ENCODE measurements at regions not wholly inside any gene's neighbourhood (a gene's known extent, or its start where the extent isn't known, plus 50 kb on each side); places are given as distances from the start of the nearest gene placed in this dataset.

DNA sequence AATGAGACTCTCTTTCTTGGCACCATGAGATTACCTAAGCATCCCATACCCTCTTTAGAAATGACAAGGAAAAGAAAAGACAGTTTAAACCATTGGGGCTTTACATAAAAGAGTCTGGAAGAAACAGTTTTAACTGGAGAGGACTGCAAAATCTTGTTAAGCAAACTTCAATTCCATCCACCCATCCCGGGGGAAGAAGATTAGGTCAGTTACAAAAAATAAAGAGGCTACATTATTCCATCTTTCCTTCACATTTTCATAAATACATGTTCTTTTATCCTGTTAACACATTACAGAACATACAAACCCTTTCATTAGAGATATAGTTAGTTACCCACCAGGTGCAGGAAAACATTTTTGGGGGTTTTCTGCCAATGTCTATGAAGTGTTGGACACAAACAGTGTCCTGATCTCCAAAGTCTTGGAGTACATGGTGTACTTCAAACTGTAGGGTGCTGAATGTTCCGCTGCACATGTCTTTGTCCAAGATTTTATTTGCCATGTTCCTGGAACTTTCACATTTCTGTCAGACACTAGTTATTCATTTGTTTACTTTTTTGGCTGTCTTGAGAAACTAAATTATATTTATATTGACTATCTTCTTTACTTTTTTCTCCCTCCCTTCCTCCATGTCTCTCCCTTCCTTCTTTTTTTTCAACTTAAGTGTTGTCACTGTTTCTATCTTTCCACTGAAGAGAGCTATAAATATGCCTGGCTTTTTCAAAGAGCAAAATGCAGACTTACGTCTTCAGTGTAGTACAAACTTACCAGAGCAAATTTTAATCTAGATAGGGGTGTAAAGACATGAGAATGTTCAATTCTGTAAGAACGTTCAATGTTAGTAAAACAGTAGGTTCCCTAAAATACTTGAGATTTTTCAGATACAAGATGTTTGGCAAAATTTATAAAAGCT is 410.9 kb upstream of the PRR16 start:
- no peak for DNase-seq (ENCODE audit: low read depth)
- TF ChIP-seq, protein P1, sequence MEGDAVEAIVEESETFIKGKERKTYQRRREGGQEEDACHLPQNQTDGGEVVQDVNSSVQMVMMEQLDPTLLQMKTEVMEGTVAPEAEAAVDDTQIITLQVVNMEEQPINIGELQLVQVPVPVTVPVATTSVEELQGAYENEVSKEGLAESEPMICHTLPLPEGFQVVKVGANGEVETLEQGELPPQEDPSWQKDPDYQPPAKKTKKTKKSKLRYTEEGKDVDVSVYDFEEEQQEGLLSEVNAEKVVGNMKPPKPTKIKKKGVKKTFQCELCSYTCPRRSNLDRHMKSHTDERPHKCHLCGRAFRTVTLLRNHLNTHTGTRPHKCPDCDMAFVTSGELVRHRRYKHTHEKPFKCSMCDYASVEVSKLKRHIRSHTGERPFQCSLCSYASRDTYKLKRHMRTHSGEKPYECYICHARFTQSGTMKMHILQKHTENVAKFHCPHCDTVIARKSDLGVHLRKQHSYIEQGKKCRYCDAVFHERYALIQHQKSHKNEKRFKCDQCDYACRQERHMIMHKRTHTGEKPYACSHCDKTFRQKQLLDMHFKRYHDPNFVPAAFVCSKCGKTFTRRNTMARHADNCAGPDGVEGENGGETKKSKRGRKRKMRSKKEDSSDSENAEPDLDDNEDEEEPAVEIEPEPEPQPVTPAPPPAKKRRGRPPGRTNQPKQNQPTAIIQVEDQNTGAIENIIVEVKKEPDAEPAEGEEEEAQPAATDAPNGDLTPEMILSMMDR (IDR thresholded peaks at IDR 0.05; ENCODE audit: control insufficient read depth, insufficient read depth, low read depth, low read length, missing control alignments): no peak
- no peak overlapping the region for H3K4me3 ChIP-seq (ENCODE audit: control insufficient read depth, low read depth, low read length)

DNA sequence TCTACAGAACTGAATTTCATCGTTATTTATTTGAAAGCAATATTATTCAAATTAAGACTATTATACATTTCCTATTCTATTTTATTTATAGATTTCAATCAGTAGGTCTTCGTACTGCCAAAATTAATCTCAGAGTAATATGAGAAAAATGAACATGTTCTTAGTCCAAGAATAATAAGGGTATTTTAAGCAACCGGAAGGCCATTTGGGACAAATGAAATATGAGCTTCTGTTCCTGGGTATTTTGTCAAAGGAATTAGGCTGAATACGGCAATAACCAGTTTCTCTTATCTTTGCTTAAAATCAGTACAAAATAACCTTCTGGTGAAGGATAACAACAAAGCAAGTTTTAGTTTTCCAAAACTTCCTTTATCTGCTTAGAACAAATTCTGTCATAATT is 410.3 kb upstream of the PRR16 start:
- no peak for DNase-seq (ENCODE audit: low read depth)
- no peak overlapping the region for H3K4me3 ChIP-seq (ENCODE audit: control insufficient read depth, low read depth, low read length)
- TF ChIP-seq, protein P1 (IDR thresholded peaks at IDR 0.05; ENCODE audit: control insufficient read depth, insufficient read depth, low read depth, low read length, missing control alignments): no peak

DNA sequence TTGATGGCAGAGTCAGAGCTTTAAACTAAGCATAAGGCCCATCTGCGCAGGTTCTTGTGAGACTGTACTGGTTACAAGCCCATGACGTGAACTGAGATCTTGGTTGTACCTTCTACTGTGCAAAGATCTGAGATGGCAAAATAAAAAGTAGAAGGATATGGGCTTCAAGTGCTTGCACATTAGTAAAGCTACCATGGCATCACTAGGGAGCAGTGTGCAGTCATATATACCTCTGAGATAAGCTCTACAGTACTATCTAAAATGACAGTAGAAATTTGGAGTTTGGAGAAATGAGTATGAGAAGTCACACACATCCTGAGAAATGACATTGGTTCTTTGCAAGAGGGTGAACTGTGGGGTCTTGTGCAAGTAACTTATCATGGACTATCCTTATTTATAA is 408.2 kb upstream of the PRR16 start:
- TF ChIP-seq, protein P1 (IDR thresholded peaks at IDR 0.05; ENCODE audit: control insufficient read depth, insufficient read depth, low read depth, low read length, missing control alignments): peak; percentile 55
- no peak overlapping the region for H3K4me3 ChIP-seq (ENCODE audit: control insufficient read depth, low read depth, low read length)
- peak; percentile 44 for DNase-seq (ENCODE audit: low read depth)

DNA sequence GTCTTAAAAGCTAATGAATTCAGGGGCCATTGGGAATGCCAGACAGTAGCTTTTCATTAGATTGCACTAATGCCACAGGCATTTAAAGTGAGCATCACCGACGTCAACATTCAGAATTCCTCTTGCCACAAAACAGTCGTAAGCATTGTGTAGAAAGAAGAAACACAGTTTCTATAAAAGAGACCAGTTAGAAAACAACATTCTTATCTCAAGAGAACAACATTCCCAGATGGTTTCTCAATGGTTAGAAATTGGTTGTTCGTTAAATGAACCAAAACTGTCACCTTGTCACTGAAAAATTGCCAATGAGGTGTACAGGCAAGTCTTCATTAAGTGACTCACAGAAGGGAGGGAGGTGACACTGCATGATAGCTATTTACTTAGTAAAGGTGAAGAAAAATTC is 401.6 kb upstream of the PRR16 start:
- TF ChIP-seq, protein P1 (IDR thresholded peaks at IDR 0.05; ENCODE audit: control insufficient read depth, insufficient read depth, low read depth, low read length, missing control alignments): no peak
- H3K4me3 ChIP-seq (ENCODE audit: control insufficient read depth, low read depth, low read length): no peak overlapping the region
- DNase-seq (ENCODE audit: low read depth): peak; percentile 45

DNA sequence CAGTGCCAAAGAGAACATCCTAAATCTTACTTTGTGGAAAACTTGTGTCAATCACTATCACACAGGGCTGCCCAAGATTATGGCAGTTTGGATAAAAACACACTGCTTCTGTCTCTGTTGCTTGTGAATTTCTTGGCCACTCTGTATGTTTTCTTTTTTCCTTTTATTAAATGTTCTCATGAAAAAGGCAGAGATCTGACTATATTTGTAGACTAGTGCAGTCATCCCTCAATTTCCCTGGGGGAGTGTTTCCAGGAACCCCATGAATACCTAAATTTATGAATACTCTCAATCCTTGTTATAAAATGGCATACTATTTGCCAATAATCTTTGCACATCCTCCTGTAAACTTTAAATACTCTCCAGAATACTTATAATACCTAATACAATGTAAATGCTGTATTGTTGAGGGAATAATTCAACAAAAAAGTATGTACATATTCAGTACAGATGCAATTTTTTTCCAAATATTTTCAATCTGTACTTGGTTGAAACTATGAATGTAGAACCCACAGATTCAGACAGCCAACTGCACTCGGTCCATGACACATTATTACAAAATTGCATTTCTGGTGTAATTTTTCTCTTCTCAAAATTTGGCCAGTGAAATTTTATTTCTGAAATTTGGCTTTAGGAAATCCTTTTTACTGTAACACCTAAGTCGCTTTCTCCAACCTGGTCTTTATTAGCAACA is 391.9 kb upstream of the PRR16 start:
- DNase-seq (ENCODE audit: low read depth): no peak
- H3K4me3 ChIP-seq (ENCODE audit: control insufficient read depth, low read depth, low read length): no peak overlapping the region
- TF ChIP-seq, protein P1 (IDR thresholded peaks at IDR 0.05; ENCODE audit: control insufficient read depth, insufficient read depth, low read depth, low read length, missing control alignments): no peak

DNA sequence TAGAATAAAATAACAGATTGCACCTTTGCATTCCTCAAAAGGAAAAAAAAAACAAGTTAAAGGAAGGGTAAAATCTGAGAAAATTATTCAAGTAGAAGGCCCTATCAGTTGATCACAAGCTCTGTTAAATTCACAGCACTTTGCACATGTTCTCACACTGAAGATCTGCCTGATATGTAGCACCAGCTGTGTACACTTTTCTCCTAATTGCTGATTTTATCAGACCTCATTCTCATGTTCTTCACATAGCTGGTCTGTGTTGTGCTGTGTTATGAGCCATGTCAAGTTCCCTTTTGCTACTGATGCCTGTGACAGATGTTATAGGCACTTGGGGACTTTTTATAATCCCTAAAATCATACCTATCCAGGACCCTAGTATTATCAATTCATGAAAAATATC is 390.4 kb upstream of the PRR16 start:
- H3K4me3 ChIP-seq (ENCODE audit: control insufficient read depth, low read depth, low read length): no peak overlapping the region
- TF ChIP-seq, protein P1 (IDR thresholded peaks at IDR 0.05; ENCODE audit: control insufficient read depth, insufficient read depth, low read depth, low read length, missing control alignments): no peak
- DNase-seq (ENCODE audit: low read depth): no peak

All from AG09309 (cell line).